ENCODE measurements at regions not wholly inside any gene's neighbourhood (a gene's known extent, or its start where the extent isn't known, plus 50 kb on each side); places are given as distances from the start of the nearest gene placed in this dataset.

DNA sequence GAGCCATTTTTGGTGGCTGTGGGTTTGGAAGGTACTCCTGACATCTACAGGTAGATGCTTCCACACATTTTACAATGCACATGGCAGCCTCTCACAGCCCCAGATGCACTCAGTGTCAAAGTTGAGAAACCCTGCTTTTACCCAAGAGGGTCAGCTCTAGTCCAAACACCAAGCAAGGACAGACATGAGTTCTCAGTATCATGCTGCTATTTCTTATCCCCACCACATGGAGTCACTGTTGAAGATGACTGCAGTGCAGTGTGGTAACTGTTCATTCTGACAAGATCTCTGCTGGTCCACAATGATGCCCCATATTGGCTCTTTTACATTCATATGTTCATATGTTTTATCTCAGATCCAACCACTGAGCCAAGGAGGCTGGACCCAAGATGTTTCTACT is 50.5 kb upstream of the SALL1 start:
- TF ChIP-seq POLR2AphosphoS5 (IDR thresholded peaks at IDR 0.05; ENCODE audit: borderline replicate concordance, low read depth, low read length) = no peak
- no peak for TF ChIP-seq EZH2 (IDR thresholded peaks at IDR 0.05)
- TF ChIP-seq FOXP2 (optimal IDR thresholded peaks at IDR 0.05; ENCODE audit: control extremely low read depth, extremely low read length, insufficient read depth) = no peak
- DNase-seq (ENCODE audit: low read depth, low spot score) = no peak
- no peak overlapping the region for H3K9ac ChIP-seq (ENCODE audit: insufficient read length)
- H3K36me3 ChIP-seq (ENCODE audit: insufficient read depth, low read length) = no peaks in the 10 kb centered on the region
- no peak overlapping the region for H3K4me3 ChIP-seq
- no peak overlapping the region for H3K27ac ChIP-seq
- no peaks in the 10 kb centered on the region for H3K9me3 ChIP-seq (ENCODE audit: low read depth, low read length)

Data from SK-N-MC (cell line).